ENCODE measurements at regions not wholly inside any gene's neighbourhood (a gene's known extent, or its start where the extent isn't known, plus 50 kb on each side); places are given as distances from the start of the nearest gene placed in this dataset.

DNA sequence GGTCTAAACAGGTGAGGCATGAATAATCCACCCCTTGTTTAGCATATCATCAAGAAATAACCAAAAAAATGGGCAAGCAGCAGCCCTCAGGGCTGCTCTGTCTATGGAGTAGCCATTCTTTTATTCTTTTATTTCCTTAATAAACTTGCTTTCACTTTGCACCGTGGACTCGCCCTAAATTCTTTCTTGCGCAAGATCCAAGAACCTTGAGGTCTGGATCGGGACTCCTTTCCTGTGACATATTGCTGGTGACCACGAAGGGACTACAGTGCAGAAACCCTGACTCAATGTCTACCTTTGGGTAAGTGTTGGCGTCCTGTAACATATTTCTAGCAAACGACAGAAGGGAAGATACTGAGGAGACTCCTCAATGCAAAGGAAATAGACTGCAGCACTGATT is 1099.2 kb downstream of the FAM181B start:
- TF ChIP-seq, protein P1, sequence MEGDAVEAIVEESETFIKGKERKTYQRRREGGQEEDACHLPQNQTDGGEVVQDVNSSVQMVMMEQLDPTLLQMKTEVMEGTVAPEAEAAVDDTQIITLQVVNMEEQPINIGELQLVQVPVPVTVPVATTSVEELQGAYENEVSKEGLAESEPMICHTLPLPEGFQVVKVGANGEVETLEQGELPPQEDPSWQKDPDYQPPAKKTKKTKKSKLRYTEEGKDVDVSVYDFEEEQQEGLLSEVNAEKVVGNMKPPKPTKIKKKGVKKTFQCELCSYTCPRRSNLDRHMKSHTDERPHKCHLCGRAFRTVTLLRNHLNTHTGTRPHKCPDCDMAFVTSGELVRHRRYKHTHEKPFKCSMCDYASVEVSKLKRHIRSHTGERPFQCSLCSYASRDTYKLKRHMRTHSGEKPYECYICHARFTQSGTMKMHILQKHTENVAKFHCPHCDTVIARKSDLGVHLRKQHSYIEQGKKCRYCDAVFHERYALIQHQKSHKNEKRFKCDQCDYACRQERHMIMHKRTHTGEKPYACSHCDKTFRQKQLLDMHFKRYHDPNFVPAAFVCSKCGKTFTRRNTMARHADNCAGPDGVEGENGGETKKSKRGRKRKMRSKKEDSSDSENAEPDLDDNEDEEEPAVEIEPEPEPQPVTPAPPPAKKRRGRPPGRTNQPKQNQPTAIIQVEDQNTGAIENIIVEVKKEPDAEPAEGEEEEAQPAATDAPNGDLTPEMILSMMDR (IDR thresholded peaks at IDR 0.05; ENCODE audit: control extremely low read depth, extremely low read depth, low read depth, missing control alignments): no peak
- CTCF ChIA-PET: no interaction called here
- DNase-seq (ENCODE audit: extremely low spot score): no peak
- POLR2A ChIA-PET: no interaction called here

DNA sequence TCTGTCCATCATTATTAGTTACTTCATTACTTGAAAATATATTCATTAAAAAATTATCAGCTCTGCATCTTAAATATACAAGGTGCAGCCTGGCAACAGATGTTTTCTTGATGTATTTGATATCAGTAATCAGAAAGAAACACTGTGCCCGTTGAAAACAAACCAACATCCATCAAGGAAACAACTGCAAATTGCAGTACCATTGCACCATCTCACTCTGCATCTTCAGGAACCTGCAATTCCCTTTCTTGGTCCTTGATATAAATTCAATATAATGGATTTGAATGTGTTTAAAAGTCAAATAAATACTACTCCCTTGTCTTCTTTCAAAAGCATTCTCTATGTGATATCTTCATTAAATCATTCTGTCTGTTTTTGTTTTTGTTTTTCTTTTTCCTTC is 1131.2 kb downstream of the FAM181B start:
- ChIA-PET POLR2A (no interaction called here), CTCF (no interaction called here)
- TF ChIP-seq, protein P1 (IDR thresholded peaks at IDR 0.05; ENCODE audit: control extremely low read depth, extremely low read depth, low read depth, missing control alignments): no peak
- DNase-seq (ENCODE audit: extremely low spot score): no peak

DNA sequence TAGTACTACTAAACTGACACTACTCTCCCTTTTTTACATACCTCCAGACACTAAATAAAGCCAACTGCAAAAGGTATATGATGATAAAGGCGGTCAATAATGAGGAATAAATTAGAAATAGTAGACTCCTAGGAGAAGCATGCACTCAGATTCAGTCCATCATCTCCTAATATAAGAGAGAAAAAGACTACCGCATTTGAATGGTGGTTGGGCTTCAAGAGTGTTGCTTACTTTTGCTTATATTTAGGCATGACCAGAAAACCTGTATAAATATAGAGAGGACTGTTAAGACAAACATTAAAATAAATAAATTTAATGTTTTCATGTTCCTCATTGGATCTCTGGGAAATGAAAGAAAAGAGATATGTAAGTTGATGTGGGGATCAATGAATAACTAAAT is 1137.0 kb downstream of the FAM181B start:
- TF ChIP-seq, protein P1 (IDR thresholded peaks at IDR 0.05; ENCODE audit: control extremely low read depth, extremely low read depth, low read depth, missing control alignments): no peak
- ChIA-PET CTCF (no interaction called here), POLR2A (no interaction called here)
- no peak for DNase-seq (ENCODE audit: extremely low spot score)

DNA sequence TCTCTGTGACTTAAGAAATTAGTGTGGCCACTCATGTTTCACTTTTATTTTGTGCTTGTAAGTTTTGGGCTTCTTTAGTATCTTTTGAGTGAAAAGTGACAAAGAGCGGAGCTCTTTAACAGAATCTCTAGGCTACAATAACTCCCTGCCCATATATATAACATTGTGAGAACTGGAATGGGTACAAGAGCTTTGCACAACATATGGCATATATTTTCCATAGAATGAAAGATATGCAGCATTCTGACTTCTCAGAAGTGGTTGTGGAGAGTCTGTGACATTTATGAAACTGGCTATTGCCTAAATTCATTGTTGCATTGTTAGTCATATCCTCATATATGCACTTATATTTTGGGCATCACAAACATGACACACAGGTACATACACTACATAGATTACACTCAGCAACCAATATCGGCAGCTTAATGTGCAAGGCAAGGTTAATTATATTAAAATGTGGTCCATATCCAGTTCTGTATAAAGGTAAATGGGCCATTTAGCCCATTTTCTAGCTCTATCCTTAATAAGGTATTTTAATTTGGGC is 1148.2 kb downstream of the FAM181B start:
- no peak for DNase-seq (ENCODE audit: extremely low spot score)
- ChIA-PET CTCF (interaction anchor here (1.7 to 1.9 kb wide), 2 partner anchors 9 to 15 kb away, joined by 4 to 5 read pairs; no protein-coding TSS in a partner anchor), POLR2A (no interaction called here)
- TF ChIP-seq, protein P1 (IDR thresholded peaks at IDR 0.05; ENCODE audit: control extremely low read depth, extremely low read depth, low read depth, missing control alignments): no peak

DNA sequence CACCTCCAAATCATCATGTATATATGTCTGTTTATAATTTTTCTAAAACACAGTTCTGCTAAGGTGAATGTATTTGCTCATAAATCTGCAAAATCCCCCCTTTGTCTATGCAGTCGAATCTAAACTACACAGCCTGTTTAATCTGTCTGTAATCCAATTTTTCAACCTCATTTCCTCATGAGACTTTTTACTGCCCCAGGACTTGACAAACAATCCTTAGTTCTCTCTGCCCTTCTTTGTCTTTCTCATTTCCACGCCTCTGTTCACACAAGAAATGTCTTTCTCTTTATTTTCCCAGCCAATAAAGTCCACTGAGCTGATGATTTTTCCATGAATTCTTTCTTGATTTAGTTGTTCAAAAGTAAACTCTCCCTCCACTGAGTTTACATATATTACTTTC is 1154.3 kb downstream of the FAM181B start:
- TF ChIP-seq, protein P1 (IDR thresholded peaks at IDR 0.05; ENCODE audit: control extremely low read depth, extremely low read depth, low read depth, missing control alignments): no peak
- DNase-seq (ENCODE audit: extremely low spot score): no peak
- POLR2A ChIA-PET: no interaction called here
- CTCF ChIA-PET: interaction anchor here (1.4 kb wide), 1 partner anchor 9 kb away, joined by 3 read pairs; no protein-coding TSS in a partner anchor

DNA sequence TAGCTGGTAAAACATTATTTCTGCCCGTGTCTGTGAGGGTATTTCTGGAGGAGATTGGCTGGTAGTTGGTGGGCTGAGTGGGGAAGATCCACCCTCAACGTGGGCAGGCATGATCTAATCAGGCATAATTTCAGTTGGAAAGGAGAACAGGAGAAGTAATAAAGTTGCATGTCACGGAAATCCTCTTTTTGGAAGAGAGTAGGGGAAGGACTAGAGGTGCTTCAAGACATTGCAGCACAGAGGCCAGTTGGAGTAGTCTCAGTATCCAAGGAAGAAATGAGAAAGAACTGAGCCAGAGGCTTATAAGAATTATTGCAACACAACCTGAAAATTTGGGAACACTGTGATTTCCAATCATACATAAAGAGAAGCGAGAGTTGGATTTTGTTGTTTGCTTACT is 1155.1 kb downstream of the FAM181B start:
- TF ChIP-seq, protein P1 (IDR thresholded peaks at IDR 0.05; ENCODE audit: control extremely low read depth, extremely low read depth, low read depth, missing control alignments): no peak
- ChIA-PET POLR2A (no interaction called here), CTCF (no interaction called here)
- no peak for DNase-seq (ENCODE audit: extremely low spot score)

DNA sequence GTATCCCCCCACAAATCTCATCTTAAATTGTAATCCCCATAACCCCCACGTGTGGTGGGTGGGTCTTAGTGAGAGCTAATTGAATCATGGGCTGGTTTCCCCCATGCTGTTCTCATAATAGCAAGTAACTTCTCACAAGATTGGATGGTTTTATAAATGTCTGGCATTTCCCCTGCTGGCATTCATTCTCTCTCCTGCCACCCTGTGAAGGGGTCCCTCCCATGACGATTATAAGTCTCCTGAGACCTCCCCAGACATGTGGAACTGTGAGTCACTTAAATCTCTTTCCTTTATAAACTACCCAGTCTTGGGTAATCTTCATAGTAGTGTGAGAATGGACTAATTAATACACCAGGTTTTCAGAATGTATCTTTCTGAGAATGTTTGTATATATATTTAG is 1159.4 kb downstream of the FAM181B start:
- DNase-seq (ENCODE audit: extremely low spot score): no peak
- ChIA-PET CTCF (no interaction called here), POLR2A (no interaction called here)
- TF ChIP-seq, protein P1 (IDR thresholded peaks at IDR 0.05; ENCODE audit: control extremely low read depth, extremely low read depth, low read depth, missing control alignments): no peak
